DOHH2 (cell line): ENCODE measurements at regions not wholly inside any gene's neighbourhood (a gene's known extent, or its start where the extent isn't known, plus 50 kb on each side); places are given as distances from the start of the nearest gene placed in this dataset.

Source experiments
- CTCF ChIP-seq: fragments of 200-600 bp; sonication (generic); IDR thresholded peaks from one replicate; pipeline ENCODE4 v1.5.1; 2014; ENCODE audit warnings: antibody characterized with exemption, mild to moderate bottlenecking, low read depth, low read length; ENCODE audit not compliant: poor library complexity, severe bottlenecking
- EZH2phosphoT487 ChIP-seq: fragments of 200-600 bp; sonication (generic); IDR thresholded peaks from 2 replicates; pipeline ENCODE4 v1.6.1; 2017; ENCODE audit warnings: borderline replicate concordance, mild to moderate bottlenecking, antibody characterized with exemption, low read length, moderate library complexity, mixed read lengths

GRCh38 chr1:234737967-234738314, 128.0 kb upstream of the IRF2BP2 start:
- no peak for TF ChIP-seq CTCF
- TF ChIP-seq EZH2phosphoT487: no peak
